ENCODE measurements at regions not wholly inside any gene's neighbourhood (a gene's known extent, or its start where the extent isn't known, plus 50 kb on each side); places are given as distances from the start of the nearest gene placed in this dataset.
"Not testable (repeated sequence)": the region's sequence is repeated elsewhere in the genome, so short reads cannot be mapped to it uniquely, and the experiment has no call there.

- DNase-seq (ENCODE audit: low spot score), result no peak
Measured at GRCh38 chr4:4913628-4914027, 54.2 kb downstream of the MSX1 start.

- no peak for DNase-seq (ENCODE audit: low spot score)
Measured at GRCh38 chr4:4914059-4914820, 54.8 kb downstream of the MSX1 start.

GRCh38 chr4:4914965-4915845 is 55.7 kb downstream of the MSX1 start:
- no peak for DNase-seq (ENCODE audit: low spot score)

- no peak for DNase-seq (ENCODE audit: low spot score)
Measured at GRCh38 chr4:4918067-4918466, 58.6 kb downstream of the MSX1 start.

- DNase-seq (ENCODE audit: low spot score), result no peak
Measured at GRCh38 chr4:4919927-4920326, 60.5 kb downstream of the MSX1 start.

- DNase-seq (ENCODE audit: low spot score), result no peak
Measured at GRCh38 chr4:4921077-4921476, 61.6 kb downstream of the MSX1 start.

GRCh38 chr4:4922441-4922840 is 63.0 kb downstream of the MSX1 start:
- DNase-seq (ENCODE audit: low spot score), result no peak

- DNase-seq (ENCODE audit: low spot score), result no peak
Measured at GRCh38 chr4:4923201-4923600, 63.7 kb downstream of the MSX1 start.

GRCh38 chr4:4930677-4931076 is 71.2 kb downstream of the MSX1 start:
- no peak for DNase-seq (ENCODE audit: low spot score)

- no peak for DNase-seq (ENCODE audit: low spot score)
Measured at GRCh38 chr4:4935974-4936373, 76.5 kb downstream of the MSX1 start.

GRCh38 chr4:4937926-4938325 is 78.5 kb downstream of the MSX1 start:
- no peak for DNase-seq (ENCODE audit: low spot score)

GRCh38 chr4:4941751-4942150 is 77.5 kb downstream of the CYTL1 start:
- DNase-seq (ENCODE audit: low spot score), result no peak

GRCh38 chr4:4942658-4943057 is 76.6 kb downstream of the CYTL1 start:
- DNase-seq (ENCODE audit: low spot score), result no peak

- no peak for DNase-seq (ENCODE audit: low spot score)
Measured at GRCh38 chr4:4945021-4945420, 74.2 kb downstream of the CYTL1 start.

GRCh38 chr4:4945829-4946228 is 73.4 kb downstream of the CYTL1 start:
- DNase-seq (ENCODE audit: low spot score), result no peak

GRCh38 chr4:4946416-4946815 is 72.8 kb downstream of the CYTL1 start:
- DNase-seq (ENCODE audit: low spot score), result no peak

GRCh38 chr4:4947721-4948120 is 71.5 kb downstream of the CYTL1 start:
- no peak for DNase-seq (ENCODE audit: low spot score)

- no peak for DNase-seq (ENCODE audit: low spot score)
Measured at GRCh38 chr4:4948370-4948769, 70.9 kb downstream of the CYTL1 start.

GRCh38 chr4:4950561-4951290 is 68.5 kb downstream of the CYTL1 start:
- peak; percentile 34 for DNase-seq (ENCODE audit: low spot score)

- DNase-seq (ENCODE audit: low spot score), result no peak
Measured at GRCh38 chr4:4952273-4952672, 67.0 kb downstream of the CYTL1 start.

GRCh38 chr4:4959344-4960074 is 59.7 kb downstream of the CYTL1 start:
- not testable (repeated sequence) for DNase-seq (ENCODE audit: low spot score)

- DNase-seq (ENCODE audit: low spot score), result no peak
Measured at GRCh38 chr4:4960574-4960973, 58.7 kb downstream of the CYTL1 start.

Measured in cerebellar cortex (tissue), 1 donor.